Activated T-cell treated with anti-CD3 and anti-CD28 coated beads, Interleukin-2, amount 50 U/mL, for 72 hours (primary cell): ENCODE measurements at regions not wholly inside any gene's neighbourhood (a gene's known extent, or its start where the extent isn't known, plus 50 kb on each side); places are given as distances from the start of the nearest gene placed in this dataset.

Experiments used
- ATAC-seq, 2 donors: fragments of 150-1000 bp; cut with Tn5 transposase; replicated peaks in 1 of 2; 2 replicates each; pipeline ENCODE4 v1.10.0; 2021; ENCODE audit warnings: moderate library complexity in 2 of 2, mild to moderate bottlenecking in 1 of 2
- DNase-seq, 2 donors: peaks; one replicate each; pipeline ENCODE4 v3.0.0; 2021 to 2022; ENCODE audit warnings: mixed read lengths in 1 of 2
- H3K27ac Mint-ChIP-seq: one replicate; pipeline ENCODE4 v1.8.0; 2022; ENCODE audit warnings: mild to moderate bottlenecking, moderate library complexity, mixed read lengths
- H3K27me3 Mint-ChIP-seq: one replicate; pipeline ENCODE4 v1.8.0; 2022; ENCODE audit warnings: low read depth, mixed read lengths
- H3K36me3 Mint-ChIP-seq, 2 donors: one replicate each; pipeline ENCODE4 v1.8.0; 2022; ENCODE audit warnings: mixed read lengths in 2 of 2, mild to moderate bottlenecking in 1 of 2; ENCODE audit not compliant: insufficient read depth in 2 of 2
- H3K4me1 Mint-ChIP-seq: one replicate; pipeline ENCODE4 v1.8.0; 2022; ENCODE audit warnings: low read depth, mixed read lengths
- H3K4me3 Mint-ChIP-seq, 2 donors: one replicate each; pipeline ENCODE4 v1.8.0; 2022; ENCODE audit warnings: mild to moderate bottlenecking in 2 of 2, mixed read lengths in 2 of 2, moderate library complexity in 2 of 2
- H3K9me3 Mint-ChIP-seq, 2 donors: one replicate each; pipeline ENCODE4 v1.8.0; 2022; ENCODE audit warnings: mixed read lengths in 2 of 2

- Mint-ChIP-seq H3K9me3 (no peaks in the 10 kb centered on the region), H3K27me3 (no peaks in the 10 kb centered on the region), H3K4me3 (no peak overlapping the region), H3K27ac (no peak overlapping the region), H3K4me1 (peaks cover 6% of the 10 kb centered on the region), H3K36me3 (peaks cover 0 to 2% of the 10 kb centered on the region in 2 donors)
- DNase-seq (no peak), ATAC-seq (no peak)
Observed at GRCh38 chr14:51188566-51189185, 51.4 kb upstream of the TMX1 start.

- ATAC-seq (no peak), DNase-seq (no peak)
- no peak overlapping the region for H3K27ac Mint-ChIP-seq
- no peak overlapping the region for H3K4me3 Mint-ChIP-seq
- H3K27me3 Mint-ChIP-seq = no peaks in the 10 kb centered on the region
- peaks cover 5% of the 10 kb centered on the region for H3K4me1 Mint-ChIP-seq
- H3K36me3 Mint-ChIP-seq = peaks cover 0 to 2% of the 10 kb centered on the region in 2 donors
- H3K9me3 Mint-ChIP-seq = no peaks in the 10 kb centered on the region
Observed at GRCh38 chr14:51189600-51190376, 50.3 kb upstream of the TMX1 start.
